ENCODE measurements at regions not wholly inside any gene's neighbourhood (a gene's known extent, or its start where the extent isn't known, plus 50 kb on each side); places are given as distances from the start of the nearest gene placed in this dataset.

DNA sequence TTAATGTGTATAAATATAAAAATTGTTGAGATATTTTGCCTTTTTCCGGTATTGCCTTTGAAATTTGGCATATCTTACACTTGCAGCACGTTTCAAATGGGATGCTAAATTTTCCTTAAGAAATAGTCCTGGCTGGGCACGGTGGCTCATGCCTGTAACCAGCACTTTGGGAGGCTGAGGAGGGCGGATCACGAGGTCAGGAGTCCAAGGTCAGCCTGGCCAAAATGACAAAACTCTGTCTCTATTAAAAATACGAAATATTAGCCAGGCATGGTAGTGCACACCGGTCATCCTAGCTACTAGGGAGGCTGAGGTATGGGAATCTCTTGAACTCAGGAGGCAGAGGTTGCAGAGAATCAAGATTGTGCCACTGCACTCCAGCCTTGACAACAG, 220.2 kb downstream of the PTEN start:
- Mint-ChIP-seq H3K27me3 (no peaks in the 10 kb centered on the region), H3K4me3 (no peak overlapping the region), H3K36me3 (ENCODE audit: low read depth) (no peaks in the 10 kb centered on the region), H3K9me3 (no peaks in the 10 kb centered on the region), H3K27ac (no peak overlapping the region), H3K4me1 (ENCODE audit: low read depth) (peaks cover 5% of the 10 kb centered on the region)
- Histone ChIP-seq H3K4me1 (ENCODE audit: insufficient read depth, low read length) (no peaks in the 10 kb centered on the region), H3K4me3 (ENCODE audit: low read length) (no peak overlapping the region), H3K9me3 (ENCODE audit: control insufficient read depth in 1 of 2, insufficient read depth in 1 of 2, low read length in 2 of 2) (no peaks in the 10 kb centered on the region), H3K36me3 (ENCODE audit: insufficient read depth, low read length) (no peaks in the 10 kb centered on the region), H3K27ac (ENCODE audit: low read depth in 1 of 2, low read length in 2 of 2) (no peak overlapping the region), H3K27me3 (ENCODE audit: control insufficient read depth in 1 of 2, insufficient read depth in 2 of 2, low read length in 2 of 2) (no peaks in the 10 kb centered on the region)
- TF ChIP-seq, protein P1, sequence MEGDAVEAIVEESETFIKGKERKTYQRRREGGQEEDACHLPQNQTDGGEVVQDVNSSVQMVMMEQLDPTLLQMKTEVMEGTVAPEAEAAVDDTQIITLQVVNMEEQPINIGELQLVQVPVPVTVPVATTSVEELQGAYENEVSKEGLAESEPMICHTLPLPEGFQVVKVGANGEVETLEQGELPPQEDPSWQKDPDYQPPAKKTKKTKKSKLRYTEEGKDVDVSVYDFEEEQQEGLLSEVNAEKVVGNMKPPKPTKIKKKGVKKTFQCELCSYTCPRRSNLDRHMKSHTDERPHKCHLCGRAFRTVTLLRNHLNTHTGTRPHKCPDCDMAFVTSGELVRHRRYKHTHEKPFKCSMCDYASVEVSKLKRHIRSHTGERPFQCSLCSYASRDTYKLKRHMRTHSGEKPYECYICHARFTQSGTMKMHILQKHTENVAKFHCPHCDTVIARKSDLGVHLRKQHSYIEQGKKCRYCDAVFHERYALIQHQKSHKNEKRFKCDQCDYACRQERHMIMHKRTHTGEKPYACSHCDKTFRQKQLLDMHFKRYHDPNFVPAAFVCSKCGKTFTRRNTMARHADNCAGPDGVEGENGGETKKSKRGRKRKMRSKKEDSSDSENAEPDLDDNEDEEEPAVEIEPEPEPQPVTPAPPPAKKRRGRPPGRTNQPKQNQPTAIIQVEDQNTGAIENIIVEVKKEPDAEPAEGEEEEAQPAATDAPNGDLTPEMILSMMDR (IDR thresholded peaks at IDR 0.05): no peak
- POLR2A ChIA-PET: no interaction called here
- ATAC-seq (ENCODE audit: poor library complexity) (no peak), DNase-seq (no peak)
- CTCF ChIA-PET: no interaction called here
- intact Hi-C loops (cut with DNase I, micrococcal nuclease): no loop called here

DNA sequence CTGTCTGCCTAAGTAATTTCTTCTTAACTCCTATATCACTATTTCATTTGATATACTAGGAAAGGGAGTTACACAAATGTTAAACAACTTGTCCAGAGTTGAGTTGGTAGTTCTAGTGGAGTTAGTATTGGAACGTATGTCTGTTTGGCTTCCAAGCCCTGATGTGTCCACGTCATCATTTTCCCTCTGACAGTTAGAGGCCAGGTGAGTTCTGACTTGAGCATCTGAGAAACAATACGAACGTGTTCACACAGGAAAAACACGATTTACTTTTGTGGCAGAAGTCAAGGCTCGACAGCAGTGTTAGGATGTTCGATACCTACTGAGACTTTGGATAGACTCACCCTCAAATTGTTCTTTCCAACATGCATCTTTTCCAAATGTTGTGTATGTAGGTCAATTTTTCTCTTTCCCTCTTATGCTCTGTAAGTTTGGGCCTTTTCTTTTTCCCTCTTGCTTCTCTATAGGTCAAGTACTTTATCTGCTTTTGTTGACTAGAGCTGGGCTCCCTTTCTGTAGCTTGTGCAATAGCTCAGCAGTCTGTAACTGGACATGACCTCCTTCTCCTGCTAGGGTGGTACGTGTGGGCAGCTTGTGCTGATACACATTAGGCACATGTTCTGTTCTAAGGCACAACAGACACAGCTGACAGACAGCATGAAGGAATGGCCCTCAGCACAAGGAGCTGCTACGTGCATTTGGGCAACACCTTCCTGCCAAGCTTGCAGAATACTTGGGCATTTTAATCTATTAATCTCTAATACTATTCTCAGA, 222.9 kb downstream of the PTEN start:
- H3K9me3 ChIP-seq (ENCODE audit: control insufficient read depth in 1 of 2, insufficient read depth in 1 of 2, low read length in 2 of 2): no peaks in the 10 kb centered on the region
- Mint-ChIP-seq H3K4me1 (ENCODE audit: low read depth) (peaks cover 24% of the 10 kb centered on the region), H3K27ac (no peak overlapping the region), H3K36me3 (ENCODE audit: low read depth) (no peaks in the 10 kb centered on the region), H3K9me3 (no peaks in the 10 kb centered on the region), H3K27me3 (no peaks in the 10 kb centered on the region), H3K4me3 (no peak overlapping the region)
- no peaks in the 10 kb centered on the region for H3K36me3 ChIP-seq (ENCODE audit: insufficient read depth, low read length)
- DNase-seq: no peak
- TF ChIP-seq, protein P1 (IDR thresholded peaks at IDR 0.05): no peak
- ATAC-seq (ENCODE audit: poor library complexity): no peak
- H3K4me1 ChIP-seq (ENCODE audit: insufficient read depth, low read length): peaks cover 11% of the 10 kb centered on the region
- no peaks in the 10 kb centered on the region for H3K27me3 ChIP-seq (ENCODE audit: control insufficient read depth in 1 of 2, insufficient read depth in 2 of 2, low read length in 2 of 2)
- H3K27ac ChIP-seq (ENCODE audit: low read depth in 1 of 2, low read length in 2 of 2): no peak overlapping the region
- H3K4me3 ChIP-seq (ENCODE audit: low read length): no peak overlapping the region
- CTCF ChIA-PET: no interaction called here
- intact Hi-C loops (cut with DNase I, micrococcal nuclease): no loop called here
- POLR2A ChIA-PET: interaction anchor here (0.9 to 1.0 kb wide), 2 partner anchors 19 to 267 kb away, joined by 3 read pairs; no protein-coding TSS in a partner anchor

DNA sequence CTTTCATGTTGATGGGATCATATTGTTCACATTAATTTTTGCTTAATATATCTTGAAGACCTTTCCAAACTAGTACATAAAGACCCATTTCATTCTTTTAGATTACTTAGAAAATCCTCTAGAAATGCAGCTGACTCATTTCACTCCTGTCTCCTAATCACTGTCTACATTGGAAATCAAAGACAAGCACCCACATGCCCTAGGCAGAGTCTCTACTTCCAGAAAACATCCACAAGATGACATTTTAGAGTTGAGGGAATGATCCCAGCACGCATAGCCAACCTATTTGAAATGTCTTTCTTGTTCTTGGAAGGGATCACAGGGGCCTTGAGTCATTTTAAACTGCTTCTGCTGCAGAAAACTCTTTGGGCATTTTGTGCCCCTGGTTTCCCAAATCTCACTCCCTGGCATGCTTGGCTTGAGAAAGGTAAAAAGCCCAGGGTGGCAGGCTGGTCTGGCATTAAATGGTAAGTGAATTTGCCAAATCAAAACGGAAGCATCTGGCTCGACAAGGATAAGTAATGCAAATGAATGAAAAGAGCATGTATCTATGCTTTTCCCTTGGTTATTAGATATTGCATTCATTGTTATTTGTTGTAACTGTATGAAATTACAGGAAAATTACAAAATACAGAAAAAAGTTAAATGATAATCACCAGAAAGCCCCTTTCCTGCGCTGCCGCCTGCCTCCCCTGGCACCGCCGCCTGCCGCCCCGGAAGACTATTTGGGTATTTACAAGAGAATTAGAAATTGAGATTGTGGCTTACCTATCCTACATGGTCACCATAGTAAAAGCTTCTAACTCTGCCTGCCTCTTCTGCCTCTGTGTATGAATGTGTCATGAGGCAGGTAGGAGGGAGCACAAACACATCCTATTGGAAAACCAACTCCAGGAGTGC, 225.3 kb downstream of the PTEN start:
- no peaks in the 10 kb centered on the region for H3K9me3 ChIP-seq (ENCODE audit: control insufficient read depth in 1 of 2, insufficient read depth in 1 of 2, low read length in 2 of 2)
- no peak overlapping the region for H3K27ac ChIP-seq (ENCODE audit: low read depth in 1 of 2, low read length in 2 of 2)
- no peak overlapping the region for H3K4me3 ChIP-seq (ENCODE audit: low read length)
- ChIA-PET POLR2A (interaction anchor here (0.6 to 0.8 kb wide), 2 partner anchors 64 to 299 kb away, joined by 3 to 5 read pairs; no protein-coding TSS in a partner anchor), CTCF (no interaction called here)
- TF ChIP-seq, protein P1 (IDR thresholded peaks at IDR 0.05): no peak
- no peaks in the 10 kb centered on the region for H3K36me3 ChIP-seq (ENCODE audit: insufficient read depth, low read length)
- H3K27me3 ChIP-seq (ENCODE audit: control insufficient read depth in 1 of 2, insufficient read depth in 2 of 2, low read length in 2 of 2): no peaks in the 10 kb centered on the region
- no peak overlapping the region for H3K4me3 Mint-ChIP-seq
- DNase-seq (no peak), ATAC-seq (ENCODE audit: poor library complexity) (no peak)
- H3K9me3 Mint-ChIP-seq: no peaks in the 10 kb centered on the region
- H3K36me3 Mint-ChIP-seq (ENCODE audit: low read depth): no peaks in the 10 kb centered on the region
- H3K4me1 Mint-ChIP-seq (ENCODE audit: low read depth): peaks cover 41% of the 10 kb centered on the region
- H3K27ac Mint-ChIP-seq: no peak overlapping the region
- peaks cover 32% of the 10 kb centered on the region for H3K4me1 ChIP-seq (ENCODE audit: insufficient read depth, low read length)
- intact Hi-C loops (cut with DNase I, micrococcal nuclease): no loop called here
- H3K27me3 Mint-ChIP-seq: no peaks in the 10 kb centered on the region
